T1000 (cell line): ENCODE measurements at regions not wholly inside any gene's neighbourhood (a gene's known extent, or its start where the extent isn't known, plus 50 kb on each side); places are given as distances from the start of the nearest gene placed in this dataset.
"Not testable (repeated sequence)": the region's sequence is repeated elsewhere in the genome, so short reads cannot be mapped to it uniquely, and the experiment has no call there.

Experiments
- DNase-seq: peaks from one replicate; lab custom pipeline; 2025; ENCODE audit warnings: mixed read lengths; lab: John Stamatoyannopoulos, UW

GRCh38 chr13:44812818-44813217 is 176.5 kb downstream of the NUFIP1 start:
- DNase-seq, result no peak

GRCh38 chr13:44810061-44810840 is 179.0 kb downstream of the NUFIP1 start:
- DNase-seq, result no peak

- no peak for DNase-seq
Measured at GRCh38 chr13:44809190-44809589, 180.1 kb downstream of the NUFIP1 start.

GRCh38 chr13:44808185-44808584 is 181.1 kb downstream of the NUFIP1 start:
- no peak for DNase-seq

- DNase-seq, result no peak
Measured at GRCh38 chr13:44807449-44808034, 181.7 kb downstream of the NUFIP1 start.

- no peak for DNase-seq
Measured at GRCh38 chr13:44806826-44807225, 182.4 kb downstream of the NUFIP1 start.

- DNase-seq, result no peak
Measured at GRCh38 chr13:44805585-44805984, 183.7 kb downstream of the NUFIP1 start.

GRCh38 chr13:44803390-44803789 is 185.9 kb downstream of the NUFIP1 start:
- DNase-seq, result no peak

- no peak for DNase-seq
Measured at GRCh38 chr13:44802491-44802890, 186.8 kb downstream of the NUFIP1 start.

GRCh38 chr13:44801990-44802389 is 187.3 kb downstream of the NUFIP1 start:
- no peak for DNase-seq

GRCh38 chr13:44800626-44801025 is 188.6 kb downstream of the NUFIP1 start:
- DNase-seq, result no peak

GRCh38 chr13:44797685-44798084 is 191.6 kb downstream of the NUFIP1 start:
- no peak for DNase-seq

GRCh38 chr13:44796597-44797490 is 192.4 kb downstream of the NUFIP1 start:
- DNase-seq, result no peak

GRCh38 chr13:44796039-44796438 is 193.2 kb downstream of the NUFIP1 start:
- not testable (repeated sequence) for DNase-seq

GRCh38 chr13:44795176-44795575 is 194.1 kb downstream of the NUFIP1 start:
- no peak for DNase-seq

GRCh38 chr13:44792096-44792495 is 197.2 kb downstream of the NUFIP1 start:
- DNase-seq, result no peak

- no peak for DNase-seq
Measured at GRCh38 chr13:44790289-44790688, 199.0 kb downstream of the NUFIP1 start.

- DNase-seq, result no peak
Measured at GRCh38 chr13:44787617-44788016, 201.7 kb downstream of the NUFIP1 start.

GRCh38 chr13:44786756-44787155 is 202.5 kb downstream of the NUFIP1 start:
- no peak for DNase-seq

- DNase-seq, result no peak
Measured at GRCh38 chr13:44785401-44785800, 203.9 kb downstream of the NUFIP1 start.

GRCh38 chr13:44784708-44785080 is 204.6 kb downstream of the NUFIP1 start:
- no peak for DNase-seq

GRCh38 chr13:44783994-44784707 is 205.1 kb downstream of the NUFIP1 start:
- no peak for DNase-seq
